22Rv1 (cell line): ENCODE measurements at regions not wholly inside any gene's neighbourhood (a gene's known extent, or its start where the extent isn't known, plus 50 kb on each side); places are given as distances from the start of the nearest gene placed in this dataset.

ENCODE experiments used
- ZFX ChIP-seq: fragments of 450-650 bp; IDR thresholded peaks from 2 replicates; pipeline ENCODE4 v1.6.1; 2017; ENCODE audit warnings: antibody characterized with exemption, borderline replicate concordance
- TF ChIP-seq, protein P1 (sequence below): fragments of 450-650 bp; IDR thresholded peaks from 2 replicates; pipeline ENCODE4 v1.5.1; 2017; ENCODE audit warnings: mild to moderate bottlenecking

DNA sequence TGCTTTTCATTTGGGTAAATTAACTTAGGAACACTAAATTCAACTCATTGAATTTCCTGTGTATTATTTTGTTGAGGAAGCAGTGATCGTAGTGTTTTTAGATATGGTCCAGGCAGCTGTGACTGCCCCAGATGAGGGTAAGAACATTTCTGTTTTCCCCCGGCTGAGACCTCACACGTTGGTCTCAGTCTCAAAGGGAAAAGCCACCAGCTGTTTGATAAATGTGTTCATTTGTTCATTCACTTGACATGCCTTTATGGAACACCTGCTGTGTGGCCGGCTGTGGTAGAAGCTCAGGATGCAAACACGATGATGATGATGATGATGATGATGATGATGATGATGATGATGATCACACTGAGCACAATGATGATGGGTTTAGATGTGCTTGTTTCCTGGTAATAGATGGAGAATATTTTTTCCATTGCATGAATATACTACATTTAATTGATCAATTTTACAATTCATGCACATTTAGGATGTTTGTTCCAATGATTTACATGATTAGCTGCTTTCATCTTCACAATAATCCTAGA is 125.6 kb upstream of the ZNF32 start:
- TF ChIP-seq, protein P1, sequence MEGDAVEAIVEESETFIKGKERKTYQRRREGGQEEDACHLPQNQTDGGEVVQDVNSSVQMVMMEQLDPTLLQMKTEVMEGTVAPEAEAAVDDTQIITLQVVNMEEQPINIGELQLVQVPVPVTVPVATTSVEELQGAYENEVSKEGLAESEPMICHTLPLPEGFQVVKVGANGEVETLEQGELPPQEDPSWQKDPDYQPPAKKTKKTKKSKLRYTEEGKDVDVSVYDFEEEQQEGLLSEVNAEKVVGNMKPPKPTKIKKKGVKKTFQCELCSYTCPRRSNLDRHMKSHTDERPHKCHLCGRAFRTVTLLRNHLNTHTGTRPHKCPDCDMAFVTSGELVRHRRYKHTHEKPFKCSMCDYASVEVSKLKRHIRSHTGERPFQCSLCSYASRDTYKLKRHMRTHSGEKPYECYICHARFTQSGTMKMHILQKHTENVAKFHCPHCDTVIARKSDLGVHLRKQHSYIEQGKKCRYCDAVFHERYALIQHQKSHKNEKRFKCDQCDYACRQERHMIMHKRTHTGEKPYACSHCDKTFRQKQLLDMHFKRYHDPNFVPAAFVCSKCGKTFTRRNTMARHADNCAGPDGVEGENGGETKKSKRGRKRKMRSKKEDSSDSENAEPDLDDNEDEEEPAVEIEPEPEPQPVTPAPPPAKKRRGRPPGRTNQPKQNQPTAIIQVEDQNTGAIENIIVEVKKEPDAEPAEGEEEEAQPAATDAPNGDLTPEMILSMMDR = no peak
- no peak for TF ChIP-seq ZFX
